ENCODE measurements at regions not wholly inside any gene's neighbourhood (a gene's known extent, or its start where the extent isn't known, plus 50 kb on each side); places are given as distances from the start of the nearest gene placed in this dataset.

DNA sequence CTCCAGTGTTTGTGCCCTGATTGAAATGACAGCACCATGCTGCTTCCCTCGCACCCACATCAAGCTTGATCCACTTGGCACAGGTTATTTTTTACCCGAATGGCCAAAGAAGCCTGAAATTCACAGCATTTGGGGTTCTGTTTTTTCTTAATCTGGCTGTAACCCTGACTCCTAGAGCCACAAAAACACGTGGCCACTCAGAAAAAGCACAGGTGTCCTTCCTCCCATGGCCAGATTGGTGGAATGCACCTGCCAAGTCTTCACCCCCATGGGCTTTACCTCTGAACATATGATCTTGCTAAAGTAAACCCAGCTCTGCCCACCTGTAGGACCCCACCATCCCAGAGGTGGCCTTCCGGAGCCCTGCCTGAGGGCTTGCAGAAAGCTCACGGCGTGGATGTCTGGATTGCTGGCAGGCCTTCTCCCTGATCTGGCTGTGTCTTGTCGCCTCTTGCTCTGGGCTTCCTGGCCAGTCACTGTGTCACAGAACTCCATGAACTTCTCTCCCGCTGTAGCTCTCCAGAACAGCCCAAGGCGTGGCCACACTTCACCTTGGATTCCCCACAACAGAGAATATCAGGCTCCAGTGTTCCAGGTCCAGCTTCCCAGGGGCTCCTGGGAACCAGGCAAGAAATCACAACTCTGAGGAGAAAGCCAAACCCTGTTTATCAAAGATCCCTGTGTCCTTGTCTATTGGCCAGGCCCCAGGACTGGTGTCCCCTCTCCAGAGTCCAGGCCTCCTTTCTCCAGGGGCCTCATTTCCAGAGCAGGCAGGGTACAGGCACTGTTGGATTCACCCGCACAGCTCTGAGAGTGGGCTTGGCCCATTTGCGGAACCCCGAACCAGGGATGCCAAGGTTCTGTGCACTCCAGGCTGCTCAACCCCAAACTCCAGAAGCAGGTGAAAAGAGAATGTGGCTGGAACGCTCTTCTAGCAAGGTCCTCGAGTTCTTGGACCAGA, 272.5 kb downstream of the SYK start (continued):
- TF ChIP-seq, protein P1, sequence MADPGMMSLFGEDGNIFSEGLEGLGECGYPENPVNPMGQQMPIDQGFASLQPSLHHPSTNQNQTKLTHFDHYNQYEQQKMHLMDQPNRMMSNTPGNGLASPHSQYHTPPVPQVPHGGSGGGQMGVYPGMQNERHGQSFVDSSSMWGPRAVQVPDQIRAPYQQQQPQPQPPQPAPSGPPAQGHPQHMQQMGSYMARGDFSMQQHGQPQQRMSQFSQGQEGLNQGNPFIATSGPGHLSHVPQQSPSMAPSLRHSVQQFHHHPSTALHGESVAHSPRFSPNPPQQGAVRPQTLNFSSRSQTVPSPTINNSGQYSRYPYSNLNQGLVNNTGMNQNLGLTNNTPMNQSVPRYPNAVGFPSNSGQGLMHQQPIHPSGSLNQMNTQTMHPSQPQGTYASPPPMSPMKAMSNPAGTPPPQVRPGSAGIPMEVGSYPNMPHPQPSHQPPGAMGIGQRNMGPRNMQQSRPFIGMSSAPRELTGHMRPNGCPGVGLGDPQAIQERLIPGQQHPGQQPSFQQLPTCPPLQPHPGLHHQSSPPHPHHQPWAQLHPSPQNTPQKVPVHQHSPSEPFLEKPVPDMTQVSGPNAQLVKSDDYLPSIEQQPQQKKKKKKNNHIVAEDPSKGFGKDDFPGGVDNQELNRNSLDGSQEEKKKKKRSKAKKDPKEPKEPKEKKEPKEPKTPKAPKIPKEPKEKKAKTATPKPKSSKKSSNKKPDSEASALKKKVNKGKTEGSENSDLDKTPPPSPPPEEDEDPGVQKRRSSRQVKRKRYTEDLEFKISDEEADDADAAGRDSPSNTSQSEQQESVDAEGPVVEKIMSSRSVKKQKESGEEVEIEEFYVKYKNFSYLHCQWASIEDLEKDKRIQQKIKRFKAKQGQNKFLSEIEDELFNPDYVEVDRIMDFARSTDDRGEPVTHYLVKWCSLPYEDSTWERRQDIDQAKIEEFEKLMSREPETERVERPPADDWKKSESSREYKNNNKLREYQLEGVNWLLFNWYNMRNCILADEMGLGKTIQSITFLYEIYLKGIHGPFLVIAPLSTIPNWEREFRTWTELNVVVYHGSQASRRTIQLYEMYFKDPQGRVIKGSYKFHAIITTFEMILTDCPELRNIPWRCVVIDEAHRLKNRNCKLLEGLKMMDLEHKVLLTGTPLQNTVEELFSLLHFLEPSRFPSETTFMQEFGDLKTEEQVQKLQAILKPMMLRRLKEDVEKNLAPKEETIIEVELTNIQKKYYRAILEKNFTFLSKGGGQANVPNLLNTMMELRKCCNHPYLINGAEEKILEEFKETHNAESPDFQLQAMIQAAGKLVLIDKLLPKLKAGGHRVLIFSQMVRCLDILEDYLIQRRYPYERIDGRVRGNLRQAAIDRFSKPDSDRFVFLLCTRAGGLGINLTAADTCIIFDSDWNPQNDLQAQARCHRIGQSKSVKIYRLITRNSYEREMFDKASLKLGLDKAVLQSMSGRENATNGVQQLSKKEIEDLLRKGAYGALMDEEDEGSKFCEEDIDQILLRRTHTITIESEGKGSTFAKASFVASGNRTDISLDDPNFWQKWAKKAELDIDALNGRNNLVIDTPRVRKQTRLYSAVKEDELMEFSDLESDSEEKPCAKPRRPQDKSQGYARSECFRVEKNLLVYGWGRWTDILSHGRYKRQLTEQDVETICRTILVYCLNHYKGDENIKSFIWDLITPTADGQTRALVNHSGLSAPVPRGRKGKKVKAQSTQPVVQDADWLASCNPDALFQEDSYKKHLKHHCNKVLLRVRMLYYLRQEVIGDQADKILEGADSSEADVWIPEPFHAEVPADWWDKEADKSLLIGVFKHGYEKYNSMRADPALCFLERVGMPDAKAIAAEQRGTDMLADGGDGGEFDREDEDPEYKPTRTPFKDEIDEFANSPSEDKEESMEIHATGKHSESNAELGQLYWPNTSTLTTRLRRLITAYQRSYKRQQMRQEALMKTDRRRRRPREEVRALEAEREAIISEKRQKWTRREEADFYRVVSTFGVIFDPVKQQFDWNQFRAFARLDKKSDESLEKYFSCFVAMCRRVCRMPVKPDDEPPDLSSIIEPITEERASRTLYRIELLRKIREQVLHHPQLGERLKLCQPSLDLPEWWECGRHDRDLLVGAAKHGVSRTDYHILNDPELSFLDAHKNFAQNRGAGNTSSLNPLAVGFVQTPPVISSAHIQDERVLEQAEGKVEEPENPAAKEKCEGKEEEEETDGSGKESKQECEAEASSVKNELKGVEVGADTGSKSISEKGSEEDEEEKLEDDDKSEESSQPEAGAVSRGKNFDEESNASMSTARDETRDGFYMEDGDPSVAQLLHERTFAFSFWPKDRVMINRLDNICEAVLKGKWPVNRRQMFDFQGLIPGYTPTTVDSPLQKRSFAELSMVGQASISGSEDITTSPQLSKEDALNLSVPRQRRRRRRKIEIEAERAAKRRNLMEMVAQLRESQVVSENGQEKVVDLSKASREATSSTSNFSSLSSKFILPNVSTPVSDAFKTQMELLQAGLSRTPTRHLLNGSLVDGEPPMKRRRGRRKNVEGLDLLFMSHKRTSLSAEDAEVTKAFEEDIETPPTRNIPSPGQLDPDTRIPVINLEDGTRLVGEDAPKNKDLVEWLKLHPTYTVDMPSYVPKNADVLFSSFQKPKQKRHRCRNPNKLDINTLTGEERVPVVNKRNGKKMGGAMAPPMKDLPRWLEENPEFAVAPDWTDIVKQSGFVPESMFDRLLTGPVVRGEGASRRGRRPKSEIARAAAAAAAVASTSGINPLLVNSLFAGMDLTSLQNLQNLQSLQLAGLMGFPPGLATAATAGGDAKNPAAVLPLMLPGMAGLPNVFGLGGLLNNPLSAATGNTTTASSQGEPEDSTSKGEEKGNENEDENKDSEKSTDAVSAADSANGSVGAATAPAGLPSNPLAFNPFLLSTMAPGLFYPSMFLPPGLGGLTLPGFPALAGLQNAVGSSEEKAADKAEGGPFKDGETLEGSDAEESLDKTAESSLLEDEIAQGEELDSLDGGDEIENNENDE (IDR thresholded peaks at IDR 0.05; ENCODE audit: insufficient replicate concordance, low read length): no peak
- TF ChIP-seq KDM5A (IDR thresholded peaks at IDR 0.05; ENCODE audit: low read length) (no peak), SP4 (IDR thresholded peaks at IDR 0.05; ENCODE audit: low read length) (no peak)
